HL-60 (cell line): ENCODE measurements at regions not wholly inside any gene's neighbourhood (a gene's known extent, or its start where the extent isn't known, plus 50 kb on each side); places are given as distances from the start of the nearest gene placed in this dataset.
A peak's percentile ranks its signal among the peaks of the same experiment; 100 is the strongest.

Experiments used
- DNase-seq, 2 experiments: peaks; one replicate each; pipeline ENCODE4 v3.0.0-alpha.2; 2010 to 2020; ENCODE audit warnings: low read depth in 1 of 2, low spot score in 1 of 2
- H3K27ac ChIP-seq: fragments of 250-450 bp; sonication (Bioruptor Pico); replicated peaks from 2 replicates; pipeline ENCODE4 v1.5.1; 2020; ENCODE audit warnings: mild to moderate bottlenecking, moderate library complexity
- H3K27me3 ChIP-seq: fragments of 250-450 bp; sonication (Bioruptor Pico); 2 replicates; pipeline ENCODE4 v1.5.1; 2021; ENCODE audit warnings: mild to moderate bottlenecking, moderate library complexity; ENCODE audit not compliant: insufficient read depth, poor library complexity, severe bottlenecking
- H3K4me3 ChIP-seq: replicated peaks from 2 replicates; pipeline ENCODE4 v1.5.1; 2011; ENCODE audit warnings: mild to moderate bottlenecking, control low read depth, low read length; ENCODE audit not compliant: insufficient read depth
- GABPA ChIP-seq: IDR thresholded peaks from 2 replicates; pipeline ENCODE4 v1.6.1; 2012; ENCODE audit warnings: low read depth
- POLR2AphosphoS5 ChIP-seq: IDR thresholded peaks from 2 replicates; pipeline ENCODE4 v1.6.1; 2012; ENCODE audit warnings: low read depth
- SPI1 ChIP-seq: IDR thresholded peaks from 2 replicates; pipeline ENCODE4 v1.6.1; 2012; ENCODE audit warnings: low read depth, mild to moderate bottlenecking, borderline replicate concordance
- TF ChIP-seq, protein P1 (sequence below): IDR thresholded peaks from one replicate; pipeline ENCODE4 v1.5.1; 2011; ENCODE audit warnings: low read length, control low read depth, inconsistent platforms; ENCODE audit not compliant: insufficient read depth
- TF ChIP-seq, protein P2 (sequence below): IDR thresholded peaks from 2 replicates; pipeline ENCODE4 v1.6.1; 2012; ENCODE audit warnings: low read depth; ENCODE audit not compliant: insufficient replicate concordance

DNA sequence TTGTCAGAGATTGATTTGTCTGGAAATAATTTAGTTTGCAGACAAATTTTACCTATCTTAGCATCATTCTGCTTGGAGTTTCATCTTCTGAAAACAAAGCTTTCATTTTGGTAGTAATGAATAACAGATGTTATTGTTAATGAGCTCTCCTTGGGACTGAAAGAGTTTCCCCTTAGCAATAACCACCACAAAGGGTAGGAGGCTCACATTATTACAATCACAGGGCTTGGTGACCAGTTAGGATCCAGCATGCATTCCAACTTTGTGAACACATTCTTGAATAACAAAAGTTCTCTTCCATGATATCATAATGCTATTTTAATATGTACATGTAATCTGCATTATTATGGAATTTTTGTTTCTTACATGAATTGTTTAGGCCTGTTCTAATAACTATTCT, 148.8 kb upstream of the VWC2 start:
- TF ChIP-seq, protein P1, sequence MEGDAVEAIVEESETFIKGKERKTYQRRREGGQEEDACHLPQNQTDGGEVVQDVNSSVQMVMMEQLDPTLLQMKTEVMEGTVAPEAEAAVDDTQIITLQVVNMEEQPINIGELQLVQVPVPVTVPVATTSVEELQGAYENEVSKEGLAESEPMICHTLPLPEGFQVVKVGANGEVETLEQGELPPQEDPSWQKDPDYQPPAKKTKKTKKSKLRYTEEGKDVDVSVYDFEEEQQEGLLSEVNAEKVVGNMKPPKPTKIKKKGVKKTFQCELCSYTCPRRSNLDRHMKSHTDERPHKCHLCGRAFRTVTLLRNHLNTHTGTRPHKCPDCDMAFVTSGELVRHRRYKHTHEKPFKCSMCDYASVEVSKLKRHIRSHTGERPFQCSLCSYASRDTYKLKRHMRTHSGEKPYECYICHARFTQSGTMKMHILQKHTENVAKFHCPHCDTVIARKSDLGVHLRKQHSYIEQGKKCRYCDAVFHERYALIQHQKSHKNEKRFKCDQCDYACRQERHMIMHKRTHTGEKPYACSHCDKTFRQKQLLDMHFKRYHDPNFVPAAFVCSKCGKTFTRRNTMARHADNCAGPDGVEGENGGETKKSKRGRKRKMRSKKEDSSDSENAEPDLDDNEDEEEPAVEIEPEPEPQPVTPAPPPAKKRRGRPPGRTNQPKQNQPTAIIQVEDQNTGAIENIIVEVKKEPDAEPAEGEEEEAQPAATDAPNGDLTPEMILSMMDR = no peak
- TF ChIP-seq POLR2AphosphoS5 (no peak), GABPA (no peak), SPI1 (no peak)
- TF ChIP-seq, protein P2, sequence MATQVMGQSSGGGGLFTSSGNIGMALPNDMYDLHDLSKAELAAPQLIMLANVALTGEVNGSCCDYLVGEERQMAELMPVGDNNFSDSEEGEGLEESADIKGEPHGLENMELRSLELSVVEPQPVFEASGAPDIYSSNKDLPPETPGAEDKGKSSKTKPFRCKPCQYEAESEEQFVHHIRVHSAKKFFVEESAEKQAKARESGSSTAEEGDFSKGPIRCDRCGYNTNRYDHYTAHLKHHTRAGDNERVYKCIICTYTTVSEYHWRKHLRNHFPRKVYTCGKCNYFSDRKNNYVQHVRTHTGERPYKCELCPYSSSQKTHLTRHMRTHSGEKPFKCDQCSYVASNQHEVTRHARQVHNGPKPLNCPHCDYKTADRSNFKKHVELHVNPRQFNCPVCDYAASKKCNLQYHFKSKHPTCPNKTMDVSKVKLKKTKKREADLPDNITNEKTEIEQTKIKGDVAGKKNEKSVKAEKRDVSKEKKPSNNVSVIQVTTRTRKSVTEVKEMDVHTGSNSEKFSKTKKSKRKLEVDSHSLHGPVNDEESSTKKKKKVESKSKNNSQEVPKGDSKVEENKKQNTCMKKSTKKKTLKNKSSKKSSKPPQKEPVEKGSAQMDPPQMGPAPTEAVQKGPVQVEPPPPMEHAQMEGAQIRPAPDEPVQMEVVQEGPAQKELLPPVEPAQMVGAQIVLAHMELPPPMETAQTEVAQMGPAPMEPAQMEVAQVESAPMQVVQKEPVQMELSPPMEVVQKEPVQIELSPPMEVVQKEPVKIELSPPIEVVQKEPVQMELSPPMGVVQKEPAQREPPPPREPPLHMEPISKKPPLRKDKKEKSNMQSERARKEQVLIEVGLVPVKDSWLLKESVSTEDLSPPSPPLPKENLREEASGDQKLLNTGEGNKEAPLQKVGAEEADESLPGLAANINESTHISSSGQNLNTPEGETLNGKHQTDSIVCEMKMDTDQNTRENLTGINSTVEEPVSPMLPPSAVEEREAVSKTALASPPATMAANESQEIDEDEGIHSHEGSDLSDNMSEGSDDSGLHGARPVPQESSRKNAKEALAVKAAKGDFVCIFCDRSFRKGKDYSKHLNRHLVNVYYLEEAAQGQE = no peak
- Histone ChIP-seq H3K27me3 (no peaks in the 10 kb centered on the region), H3K4me3 (no peak overlapping the region)

DNA sequence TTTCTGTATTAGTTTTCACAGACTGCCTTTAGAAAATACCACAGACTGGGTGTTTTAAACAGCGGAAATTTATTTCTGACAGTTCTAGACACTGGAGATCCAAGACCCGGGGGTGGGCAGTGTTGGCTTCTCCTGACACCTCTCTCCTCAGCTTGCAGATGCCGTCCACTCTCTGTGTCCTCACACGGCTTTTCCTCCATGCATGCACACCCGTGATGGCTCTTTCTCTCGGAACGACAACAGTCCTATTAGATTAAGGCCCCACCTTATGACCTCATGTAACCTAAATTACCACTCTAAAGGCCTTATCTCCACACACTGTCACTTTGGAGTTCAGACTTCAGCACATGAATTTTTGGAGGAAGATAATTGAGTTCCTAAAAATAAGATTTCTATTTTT, 142.9 kb upstream of the VWC2 start:
- Histone ChIP-seq H3K27me3 (no peaks in the 10 kb centered on the region), H3K4me3 (no peak overlapping the region), H3K27ac (no peak overlapping the region)
- DNase-seq = no peak
- no peak for TF ChIP-seq POLR2AphosphoS5

More for the DNA sequence above, 148.8 kb upstream of the VWC2 start:
- no peak for DNase-seq
- no peak overlapping the region for H3K27ac ChIP-seq

DNA sequence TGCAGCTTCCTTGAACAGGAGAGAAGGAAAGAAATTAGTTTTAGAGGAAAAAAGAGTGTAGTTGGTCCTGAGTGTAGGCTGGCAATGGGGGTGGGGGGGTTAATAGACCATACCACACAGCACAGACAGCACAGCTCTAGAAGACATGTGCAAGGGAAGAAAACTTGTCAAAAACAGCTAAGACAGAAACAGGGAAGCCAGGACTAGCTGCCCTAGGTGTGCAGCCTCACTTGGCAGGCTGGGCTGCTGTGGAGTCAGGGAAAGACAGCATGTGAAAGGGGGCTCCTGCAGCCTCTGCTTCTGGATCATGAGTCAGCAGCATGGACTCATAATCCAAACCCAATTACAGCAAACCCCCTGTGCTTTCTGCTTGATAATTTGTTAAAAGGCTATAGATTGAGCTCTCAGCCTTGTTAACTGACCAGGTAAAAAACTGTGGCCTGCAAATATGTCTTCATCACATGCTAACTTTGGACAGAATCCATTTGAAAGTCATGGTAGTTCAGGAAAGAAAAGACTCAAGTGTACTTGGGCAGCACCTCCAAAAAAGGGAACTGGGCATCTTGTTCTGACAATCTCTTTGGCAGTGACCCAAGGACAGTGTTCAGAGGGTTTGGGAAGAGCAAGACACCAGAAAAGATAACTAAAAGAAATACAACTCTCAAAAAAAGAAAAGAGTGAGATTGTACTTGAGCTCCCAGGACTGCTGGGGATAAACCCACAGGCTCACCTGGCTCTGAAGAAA, 142.2 kb upstream of the VWC2 start:
- no peak for DNase-seq
- Histone ChIP-seq H3K27me3 (no peaks in the 10 kb centered on the region), H3K27ac (no peak overlapping the region), H3K4me3 (no peak overlapping the region)
- no peak for TF ChIP-seq POLR2AphosphoS5
- peak; percentile 26; the same call in 1 of the 2 replicates for TF ChIP-seq SPI1

DNA sequence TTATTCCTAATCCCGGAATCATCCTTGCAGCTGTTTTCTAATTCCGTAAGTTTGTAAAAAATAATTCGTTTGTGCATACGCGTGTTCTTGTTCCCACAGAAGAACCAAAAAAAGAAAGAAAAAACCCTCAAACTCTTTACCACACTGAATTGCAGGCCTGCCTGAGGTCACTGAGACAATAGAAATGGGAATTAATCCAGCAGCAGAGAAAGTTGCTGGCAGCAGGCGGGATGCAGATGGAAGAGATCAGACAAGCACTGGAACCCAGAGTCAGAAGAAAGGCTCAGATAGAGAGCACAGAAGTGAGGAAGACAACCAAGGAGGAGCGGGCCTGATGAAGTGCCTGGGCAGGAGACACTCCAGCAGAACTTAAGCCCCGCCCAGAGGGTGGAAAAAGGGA, 141.5 kb upstream of the VWC2 start:
- TF ChIP-seq, protein P1 = no peak
- TF ChIP-seq POLR2AphosphoS5 = no peak
- TF ChIP-seq SPI1 = no peak
- TF ChIP-seq, protein P2 = no peak
- no peak for TF ChIP-seq GABPA

DNA sequence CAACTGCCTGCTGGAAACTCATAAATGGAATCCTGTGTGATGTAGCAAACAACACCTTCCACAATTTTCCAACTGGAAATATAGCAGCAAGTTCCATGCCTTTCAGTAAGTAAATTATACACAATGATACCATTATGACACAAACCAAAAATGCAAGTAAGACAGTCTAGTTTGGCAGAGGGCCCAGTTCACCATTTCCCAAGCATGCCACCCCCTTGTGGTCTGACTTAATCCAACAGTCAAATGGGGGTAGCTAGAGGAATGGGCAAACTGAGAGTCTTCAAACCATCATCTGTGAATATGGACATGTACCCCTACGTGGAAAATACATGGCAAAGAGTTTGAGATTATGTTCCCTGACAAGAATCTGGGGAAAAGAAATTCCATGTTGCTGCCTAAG, 137.6 kb upstream of the VWC2 start:
- no peaks in the 10 kb centered on the region for H3K27me3 ChIP-seq
- TF ChIP-seq, protein P2 = no peak
- no peak overlapping the region for H3K4me3 ChIP-seq
- no peak overlapping the region for H3K27ac ChIP-seq
- no peak for DNase-seq

More for the DNA sequence above, 141.5 kb upstream of the VWC2 start:
- H3K27ac ChIP-seq = no peak overlapping the region
- no peaks in the 10 kb centered on the region for H3K27me3 ChIP-seq
- H3K4me3 ChIP-seq = no peak overlapping the region
- DNase-seq = no peak
